Anterior cingulate cortex (tissue), 58 donors: ENCODE measurements at regions not wholly inside any gene's neighbourhood (a gene's known extent, or its start where the extent isn't known, plus 50 kb on each side); places are given as distances from the start of the nearest gene placed in this dataset.

Source experiments
- DNase-seq, 58 donors: peaks; one replicate each; lab custom pipeline; 2025; lab: John Stamatoyannopoulos, UW

DNA sequence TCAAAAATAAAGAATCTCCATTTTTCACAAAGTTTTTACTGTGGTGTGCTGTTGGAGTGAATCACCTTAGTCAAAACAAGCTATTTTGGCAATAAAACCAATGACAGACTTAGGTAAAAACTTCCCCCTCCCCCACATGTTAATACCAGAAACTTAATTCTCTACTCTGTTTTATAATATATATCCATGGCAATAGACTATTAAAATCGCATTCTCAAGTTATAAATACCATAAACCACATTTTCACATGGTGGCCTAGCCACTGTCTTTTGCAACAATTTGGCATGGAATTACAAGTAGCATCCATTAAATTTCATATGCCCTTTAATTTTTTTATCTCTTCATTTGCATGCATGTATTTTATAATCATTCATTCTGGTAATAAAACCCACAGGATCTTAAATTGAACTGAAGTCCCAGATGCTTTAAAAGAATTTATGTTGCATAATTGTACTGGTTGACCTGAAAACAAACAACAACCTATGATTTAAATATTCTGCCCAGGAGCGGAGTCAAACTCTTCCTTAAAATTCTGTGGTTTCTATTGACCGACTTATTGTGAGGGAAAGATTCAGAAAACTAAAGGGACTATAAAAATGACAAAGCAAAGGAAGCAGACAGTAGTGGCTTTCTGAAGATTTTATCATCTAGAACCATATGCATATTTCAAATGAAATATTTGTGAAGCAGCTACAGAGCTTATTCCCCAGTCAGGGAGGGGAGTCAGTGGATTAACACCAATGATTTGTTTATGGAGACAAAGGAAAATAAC is 229.0 kb upstream of the TBL1XR1 start:
- DNase-seq = no peak

DNA sequence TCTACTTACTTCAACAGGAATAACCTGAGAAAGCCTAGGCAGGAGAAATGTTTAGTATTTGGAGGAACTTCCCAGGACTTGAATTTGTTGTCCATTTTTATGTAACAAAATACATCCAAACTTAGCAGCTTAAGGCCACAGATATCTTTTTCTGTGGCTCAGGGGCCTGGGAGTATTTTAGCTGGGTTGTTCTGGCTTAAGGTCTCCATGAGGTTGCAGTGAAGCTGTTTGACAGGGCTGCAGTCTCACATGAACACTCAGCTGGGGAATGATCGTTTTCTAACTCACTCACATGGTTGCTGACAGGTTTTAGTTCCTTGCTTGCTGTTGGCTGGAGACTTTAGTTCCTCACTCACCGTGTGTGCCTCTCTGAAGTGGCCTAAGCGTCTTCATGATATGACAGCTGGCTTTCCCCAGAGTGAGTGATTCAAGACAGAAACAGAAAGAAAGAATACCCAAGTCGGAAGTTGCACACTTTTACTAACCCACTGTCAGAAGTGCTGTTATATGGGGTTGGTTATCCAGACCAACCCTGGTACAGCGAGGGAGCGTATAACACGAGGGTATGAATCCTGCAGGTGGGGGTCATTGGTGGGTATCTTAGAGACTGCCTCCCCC is 229.7 kb upstream of the TBL1XR1 start:
- DNase-seq = no peak

DNA sequence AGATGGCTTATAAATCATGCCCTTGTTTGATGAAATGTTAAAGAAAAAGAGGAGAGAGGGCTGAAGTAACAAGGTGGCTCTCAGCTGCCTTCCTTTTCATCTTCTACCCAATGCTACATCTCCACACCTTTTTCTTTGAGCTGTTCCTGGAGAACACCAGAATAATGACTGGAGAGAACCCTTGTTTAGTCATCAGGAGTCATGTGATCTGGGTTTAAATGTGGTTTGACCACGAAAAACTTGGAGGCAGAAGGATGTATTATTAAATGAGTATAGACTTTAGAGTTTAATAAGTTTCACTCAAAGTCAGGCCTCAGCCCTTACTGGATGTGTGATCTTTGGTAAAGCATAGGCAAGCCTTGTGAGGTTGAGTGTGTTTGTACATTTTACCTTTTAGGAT is 230.3 kb upstream of the TBL1XR1 start:
- no peak for DNase-seq

DNA sequence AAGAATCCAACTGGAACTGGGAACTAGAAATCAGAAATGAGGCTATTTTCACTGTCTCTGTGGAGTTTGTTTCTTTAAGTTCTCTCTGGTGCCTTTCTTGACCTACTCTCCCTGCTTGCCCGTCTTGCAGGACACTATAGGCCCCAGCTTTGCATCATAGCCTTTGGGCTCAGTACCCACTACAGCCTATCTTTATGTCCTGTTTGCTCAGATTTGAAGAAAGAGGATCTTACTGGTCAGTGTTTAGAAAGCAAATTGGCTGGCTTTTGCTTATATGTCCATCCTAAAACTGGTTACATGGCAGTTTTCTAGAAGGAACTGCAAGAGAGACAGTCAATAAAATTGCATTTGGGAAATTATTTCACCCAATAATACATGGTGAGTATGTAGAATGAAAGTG is 231.8 kb upstream of the TBL1XR1 start:
- DNase-seq = no peak

DNA sequence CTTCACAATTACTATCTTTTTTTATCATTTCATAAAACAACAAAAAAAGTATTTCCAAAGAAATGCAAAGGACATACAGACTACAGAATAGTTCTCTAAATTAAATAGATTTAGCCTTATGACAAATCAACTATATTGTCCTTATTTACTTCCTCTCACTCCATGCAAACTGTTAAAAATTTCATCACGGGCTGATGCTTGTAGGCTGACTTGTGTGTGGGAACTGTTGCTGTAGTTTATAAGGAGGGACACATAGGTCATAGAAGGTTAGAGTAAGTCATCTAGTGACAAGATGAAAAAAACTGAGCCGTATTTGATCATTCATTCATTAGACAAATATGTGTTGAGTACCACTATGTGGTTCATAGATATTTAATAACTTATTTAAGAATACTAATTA is 232.5 kb upstream of the TBL1XR1 start:
- no peak for DNase-seq

DNA sequence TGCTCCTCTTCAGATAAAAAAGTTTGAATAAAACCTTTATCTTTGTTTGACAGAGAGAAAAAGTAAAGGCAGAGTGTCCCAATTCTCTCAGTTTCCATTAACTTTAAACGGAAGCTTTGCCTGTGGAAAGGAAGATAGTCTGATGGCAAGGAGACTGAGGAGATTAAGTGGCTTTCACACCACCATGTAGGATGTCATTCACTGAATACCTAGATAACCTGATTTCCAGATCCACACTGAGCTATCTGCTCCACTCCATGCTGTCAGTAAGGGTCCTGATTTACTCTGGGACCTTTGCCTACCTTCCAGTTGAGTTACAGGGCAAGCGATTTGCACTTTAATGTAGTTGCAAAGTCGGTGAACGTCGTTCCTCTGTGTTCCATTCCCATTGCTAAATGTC is 233.4 kb upstream of the TBL1XR1 start:
- DNase-seq = no peak

DNA sequence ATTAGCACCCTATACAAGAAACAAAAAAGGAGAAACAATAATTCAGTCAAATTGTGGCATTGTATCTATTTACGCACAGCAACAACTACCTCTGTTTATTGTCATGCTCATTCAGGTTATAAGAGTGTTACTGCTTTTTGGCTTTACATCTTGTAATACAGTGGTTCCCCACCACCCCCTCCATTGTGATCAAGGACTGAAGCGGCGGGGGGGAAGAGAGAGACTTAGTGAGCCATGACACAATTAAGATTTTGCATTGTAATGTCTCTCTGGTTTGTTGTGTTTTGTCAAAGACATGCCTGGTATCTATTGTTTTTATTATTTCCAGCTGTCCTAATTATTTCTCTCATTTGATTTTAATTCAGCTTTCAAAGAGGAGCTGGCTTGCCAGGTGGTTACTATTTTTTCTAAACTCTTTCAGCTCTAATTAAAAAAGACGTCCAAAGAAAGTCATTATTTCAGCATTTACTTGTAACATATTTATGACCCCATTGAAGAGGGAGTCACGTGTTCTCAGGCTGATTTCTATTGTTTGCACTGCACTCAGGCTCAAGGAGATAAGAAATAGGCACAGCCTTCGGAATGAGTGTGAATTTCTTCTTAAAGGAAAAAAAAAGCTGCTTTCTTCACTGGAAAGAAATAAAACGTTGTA is 234.4 kb upstream of the TBL1XR1 start:
- no peak for DNase-seq

DNA sequence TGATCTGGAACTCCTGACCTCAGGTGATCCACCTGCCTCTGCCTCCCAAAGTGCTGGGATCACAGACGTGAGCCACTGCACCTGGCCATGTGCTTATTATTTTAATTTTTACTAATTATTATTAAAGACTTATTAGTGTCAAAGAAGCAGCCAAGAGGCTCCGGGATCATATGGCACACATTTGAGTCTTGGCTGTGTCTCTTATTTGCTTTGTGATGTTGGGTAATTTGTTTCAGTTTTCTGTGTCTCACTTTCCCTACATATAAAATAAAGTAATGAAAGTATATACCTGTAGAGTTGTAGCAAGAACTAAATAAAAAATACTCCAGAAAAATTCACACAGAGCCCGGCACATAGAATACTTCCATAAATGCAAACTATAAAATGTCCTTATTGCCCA is 238.0 kb upstream of the TBL1XR1 start:
- DNase-seq = no peak

DNA sequence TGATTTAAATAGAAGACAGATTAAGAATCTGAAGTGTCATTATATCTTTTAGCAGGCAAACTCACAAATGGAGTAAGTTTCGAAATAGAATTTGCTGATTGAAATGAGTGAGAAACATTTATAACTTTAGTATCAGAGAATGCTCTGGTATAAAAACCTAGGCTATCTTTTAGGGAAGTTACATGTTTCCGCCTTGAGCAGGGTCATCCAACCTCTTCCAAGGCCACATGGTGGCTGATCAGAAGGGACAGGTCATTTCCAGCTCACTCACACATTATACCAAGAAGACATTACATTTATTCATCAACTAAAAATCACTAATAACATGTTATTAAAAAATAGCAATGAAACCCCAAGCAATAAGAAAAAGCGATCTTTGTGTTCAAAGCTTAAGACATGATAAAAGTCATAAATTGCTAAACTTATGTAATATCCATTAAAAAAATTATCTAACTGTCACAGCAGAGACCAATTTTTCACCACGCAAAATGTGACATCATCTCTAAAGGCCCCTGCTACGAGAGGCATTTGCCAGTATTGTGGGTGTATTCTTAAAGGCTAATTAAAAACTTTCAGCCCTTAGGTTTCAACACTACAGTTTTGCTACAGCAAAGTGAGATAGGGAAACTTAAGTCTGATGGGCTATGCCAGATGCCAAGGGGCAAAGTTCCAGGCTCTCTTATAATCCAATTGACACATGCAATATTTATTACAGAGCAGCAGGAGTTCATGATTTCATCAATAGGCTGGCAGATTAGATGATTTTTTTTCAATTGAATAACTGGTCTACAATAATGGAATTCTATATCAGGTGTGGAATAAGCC is 240.4 kb upstream of the TBL1XR1 start:
- DNase-seq = no peak

DNA sequence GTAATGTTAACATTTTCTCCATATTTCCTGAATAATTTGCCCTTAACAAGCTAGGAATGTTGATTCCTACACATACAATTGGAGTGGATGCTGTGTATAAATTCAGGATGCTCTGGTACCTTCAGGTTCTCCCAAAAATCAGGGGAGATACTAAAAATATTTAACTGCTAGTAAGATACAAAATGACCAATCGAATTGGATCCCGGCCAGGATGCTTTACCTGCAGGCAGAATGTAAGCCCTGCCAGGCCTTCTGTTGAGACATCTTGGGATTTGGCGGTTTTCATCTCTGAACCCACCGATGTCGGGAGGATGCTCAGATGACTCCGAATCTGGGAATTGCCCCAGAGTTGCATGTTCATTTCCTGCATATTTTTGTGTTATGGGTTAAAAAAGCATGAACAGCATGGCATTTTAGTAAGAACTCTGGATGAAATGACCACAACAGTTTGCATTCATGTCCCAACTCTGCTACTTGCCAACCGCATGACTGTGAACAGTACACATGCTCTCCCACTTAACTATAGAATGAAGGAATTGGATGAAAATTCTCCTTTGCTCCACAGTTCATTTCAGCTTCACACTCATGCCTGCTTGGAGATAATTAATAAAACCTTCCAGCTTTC is 241.4 kb upstream of the TBL1XR1 start:
- DNase-seq = no peak

DNA sequence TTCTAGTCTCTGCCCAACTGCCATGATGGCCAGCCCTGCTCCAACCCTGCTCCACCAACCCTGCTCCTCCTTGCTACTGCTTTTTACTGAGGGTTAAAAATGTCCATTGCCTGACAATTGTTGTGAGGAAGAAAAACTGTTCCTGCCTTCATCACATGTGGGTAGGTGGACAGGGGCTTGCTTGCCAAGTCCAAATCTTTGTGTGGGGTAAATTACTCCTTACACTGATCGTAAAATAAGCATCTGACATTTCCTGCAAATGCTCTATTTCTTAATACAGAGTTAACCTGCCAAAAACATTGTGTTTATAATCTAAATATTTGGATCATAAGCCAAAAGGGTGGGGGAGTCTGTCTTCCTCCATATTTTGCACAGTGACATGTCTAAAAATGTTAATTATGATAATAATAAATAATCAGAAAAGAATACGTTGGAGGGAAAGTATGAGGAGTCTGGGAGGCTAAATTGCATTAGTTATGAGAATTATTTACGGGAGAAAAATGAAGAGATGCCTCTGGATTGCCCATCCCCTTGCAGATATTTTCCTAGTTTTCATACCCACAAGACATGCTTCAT is 242.5 kb upstream of the TBL1XR1 start:
- no peak for DNase-seq

DNA sequence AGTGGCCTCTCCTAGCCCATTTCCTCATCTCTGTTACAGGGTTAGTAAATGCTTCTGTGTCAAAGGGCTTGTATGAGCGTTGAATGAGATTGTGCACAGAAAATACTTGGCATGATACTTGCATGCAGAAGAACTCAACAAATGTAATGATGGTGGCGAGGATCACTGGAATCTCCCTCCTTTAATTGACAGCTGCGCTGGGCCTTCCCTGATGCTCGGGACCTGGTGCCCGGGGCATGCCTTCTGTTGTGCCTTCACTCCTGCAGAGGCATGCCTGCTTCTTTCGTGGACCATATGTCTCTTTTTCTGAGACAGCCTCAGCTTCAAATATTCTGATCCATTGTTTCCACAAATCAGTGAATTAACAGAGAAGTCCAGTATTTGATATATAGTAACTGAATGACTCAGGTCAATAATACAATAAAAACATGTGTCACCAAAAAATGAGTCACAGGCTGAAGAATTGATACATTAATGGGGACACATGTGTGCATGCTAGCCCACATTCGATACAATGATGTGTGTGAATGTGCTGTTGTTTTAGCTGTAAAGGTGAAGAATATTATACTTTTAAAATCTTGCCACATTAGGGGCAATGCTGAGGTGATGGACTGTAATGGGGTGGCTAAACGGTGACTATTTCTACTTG is 243.3 kb upstream of the TBL1XR1 start:
- DNase-seq = no peak

DNA sequence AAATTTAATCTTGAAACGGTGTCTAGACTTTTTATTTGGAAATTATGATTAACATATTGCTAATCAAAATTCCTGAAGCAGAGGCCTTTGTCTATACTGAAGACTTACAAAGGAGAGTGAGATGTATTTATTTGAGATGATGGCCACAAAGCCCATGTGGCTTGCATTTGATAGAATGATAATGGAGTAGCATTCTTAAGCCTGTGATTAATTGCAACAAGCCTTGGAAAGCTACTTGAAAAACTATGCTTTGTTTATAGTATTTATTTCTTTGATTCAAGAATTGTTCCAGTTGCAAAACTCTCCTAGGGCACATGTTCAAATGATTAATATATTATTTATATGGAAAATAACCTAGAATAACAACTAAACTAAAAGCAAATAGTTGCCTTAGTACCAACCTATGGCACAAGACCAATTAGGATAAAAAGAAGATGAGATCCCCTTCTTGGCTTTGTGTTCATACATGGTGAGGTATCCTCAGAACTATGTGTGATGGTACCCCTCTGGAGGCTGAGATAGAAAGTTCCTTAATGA is 244.1 kb upstream of the TBL1XR1 start:
- DNase-seq = no peak

DNA sequence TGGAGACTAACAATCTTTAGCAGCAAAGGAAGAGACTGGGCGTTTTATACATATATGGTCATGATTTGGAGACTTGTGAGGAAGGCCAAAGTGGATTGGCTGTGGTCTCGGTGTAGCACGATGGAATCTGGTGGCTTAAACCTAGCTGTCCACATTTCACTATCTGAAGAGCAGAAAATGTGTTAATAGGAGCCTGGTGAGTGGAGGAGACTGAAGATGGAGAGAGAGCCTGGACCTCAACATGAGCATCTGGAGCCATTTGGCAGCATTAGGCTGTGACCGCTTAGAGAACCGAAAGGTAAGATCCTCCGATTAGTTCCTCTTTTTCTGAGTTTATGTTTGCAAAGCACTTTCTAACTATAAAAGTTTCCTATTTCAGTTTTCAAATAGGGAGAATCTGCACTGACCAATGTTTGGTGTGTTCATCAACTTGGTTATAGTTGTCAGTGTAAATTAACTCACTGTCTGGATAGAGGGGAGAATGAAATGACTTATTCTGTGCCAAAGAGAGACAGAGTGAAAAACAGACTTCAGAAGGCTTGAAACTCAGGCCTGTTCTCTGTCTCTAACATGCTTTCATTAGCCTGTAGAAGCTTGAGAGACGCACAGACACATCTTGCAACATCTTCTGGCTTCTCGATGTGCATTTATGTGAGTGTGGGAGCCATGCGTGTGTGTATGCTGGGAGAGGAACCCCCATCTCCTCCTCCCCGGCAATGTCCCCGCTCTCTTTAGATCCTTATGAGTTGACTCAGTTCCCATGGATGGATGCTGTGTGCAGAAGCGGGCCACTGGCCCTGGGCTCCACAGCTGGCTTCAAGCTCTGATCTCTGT is 244.7 kb upstream of the TBL1XR1 start:
- DNase-seq = no peak

DNA sequence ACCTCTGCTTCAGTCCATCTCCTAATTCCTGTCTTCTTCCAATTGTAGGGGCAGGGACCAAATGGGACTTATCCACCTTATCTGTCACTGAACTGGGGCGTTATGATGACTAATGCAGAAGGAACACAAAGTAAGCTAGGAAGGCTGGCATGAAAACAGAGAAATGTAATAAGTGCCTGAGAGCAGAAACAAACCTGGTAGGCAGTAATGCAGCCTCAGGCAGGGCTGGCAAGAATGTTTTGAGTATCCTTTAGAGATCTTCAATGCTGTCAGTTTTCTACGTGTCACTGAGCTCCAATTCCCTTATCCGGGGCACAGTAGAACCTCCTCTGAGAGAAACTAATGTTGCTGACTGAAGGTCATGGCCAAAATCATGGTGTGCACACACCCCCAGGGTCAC is 246.2 kb upstream of the TBL1XR1 start:
- no peak for DNase-seq

DNA sequence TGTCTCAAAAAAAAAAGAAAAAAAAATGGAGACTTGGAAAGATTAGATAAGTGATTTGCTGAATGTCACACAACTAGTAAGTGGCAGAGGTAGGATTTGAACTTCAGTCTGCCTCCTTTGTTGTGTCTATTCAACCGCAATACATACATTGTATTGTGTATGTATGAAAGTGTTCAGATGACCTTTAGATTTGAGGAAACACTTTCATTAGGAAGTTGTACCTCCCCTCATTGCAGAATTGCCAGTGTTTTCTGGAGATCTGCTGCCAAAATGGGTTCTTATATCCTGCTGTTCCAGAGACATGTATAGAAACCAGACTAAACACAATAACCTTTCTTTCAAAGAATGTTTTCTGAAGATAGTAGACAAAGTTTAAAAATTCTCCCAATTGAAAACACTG is 247.4 kb upstream of the TBL1XR1 start:
- DNase-seq = no peak

DNA sequence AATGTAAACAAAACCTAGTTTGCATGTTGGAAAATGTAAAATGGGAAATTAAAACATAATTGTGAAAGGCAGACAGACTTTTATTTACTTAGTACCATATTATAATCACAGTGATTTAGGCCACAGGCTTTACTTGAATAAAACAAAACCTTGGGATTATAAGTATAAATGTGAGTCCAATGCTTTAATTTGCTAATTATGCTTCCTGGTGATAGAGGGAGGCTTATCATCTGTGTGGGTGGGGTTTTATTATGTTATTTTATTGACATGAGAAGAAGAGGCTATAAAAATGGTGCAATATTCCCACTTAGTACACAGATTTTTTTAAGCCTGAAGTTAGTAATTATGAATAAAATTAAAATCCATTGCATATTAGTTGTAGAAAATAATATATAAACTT is 248.3 kb upstream of the TBL1XR1 start:
- no peak for DNase-seq

DNA sequence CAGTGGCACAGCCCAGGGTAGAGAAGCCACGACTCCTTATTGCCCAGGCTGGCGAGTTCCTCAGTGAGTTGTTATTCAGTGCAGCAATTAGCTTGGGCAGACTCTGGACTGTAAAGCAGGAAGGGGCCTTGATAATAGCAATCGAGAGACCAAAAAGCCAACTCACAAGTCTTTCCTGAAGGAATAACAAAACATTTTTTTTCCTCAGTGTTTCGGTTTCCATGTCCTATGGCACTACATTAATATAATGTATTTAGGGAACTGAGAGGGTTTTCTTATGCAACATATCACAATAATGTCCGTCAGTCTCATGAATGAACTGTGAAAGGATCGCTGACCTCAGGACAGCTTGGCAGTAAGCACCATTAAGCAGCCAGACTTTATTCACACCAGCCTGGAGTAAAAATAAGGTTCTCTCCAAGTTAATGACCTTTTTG is 248.9 kb upstream of the TBL1XR1 start:
- DNase-seq = peak in 3 of 58 donors; percentile 13 to 44 (median 16)
